Muscle of leg (tissue), 3 donors: ENCODE measurements at regions not wholly inside any gene's neighbourhood (a gene's known extent, or its start where the extent isn't known, plus 50 kb on each side); places are given as distances from the start of the nearest gene placed in this dataset.

Experiments used
- DNase-seq: peaks from one replicate; pipeline ENCODE4 v3.0.0; 2013
- H3K27ac ChIP-seq: one replicate; pipeline ENCODE4 v1.5.1; 2013; ENCODE audit warnings: mild to moderate bottlenecking, low read length, control low read depth
- H3K27me3 ChIP-seq: one replicate; pipeline ENCODE4 v1.6.1; 2013; ENCODE audit warnings: low read length; ENCODE audit not compliant: control insufficient read depth, insufficient read depth
- H3K36me3 ChIP-seq: one replicate; pipeline ENCODE4 v1.6.1; 2013; ENCODE audit warnings: low read length; ENCODE audit not compliant: control insufficient read depth, insufficient read depth
- H3K4me1 ChIP-seq: one replicate; pipeline ENCODE4 v1.6.1; 2013; ENCODE audit warnings: low read length; ENCODE audit not compliant: control insufficient read depth, insufficient read depth
- H3K4me3 ChIP-seq: one replicate; pipeline ENCODE4 v1.5.1; 2013; ENCODE audit warnings: low read length, control low read depth
- H3K9me3 ChIP-seq: replicated peaks from 2 replicates; pipeline ENCODE4 v1.6.1; 2013; ENCODE audit warnings: low read depth, low read length; ENCODE audit not compliant: control insufficient read depth
- WGBS: methylation state at CpG from one replicate; pipeline ENCODE4 v1.1.5; 2013; ENCODE audit warnings: missing lambda C conversion rate; ENCODE audit not compliant: insufficient coverage; 5-methylcytosine and 5-hydroxymethylcytosine counted together

DNA sequence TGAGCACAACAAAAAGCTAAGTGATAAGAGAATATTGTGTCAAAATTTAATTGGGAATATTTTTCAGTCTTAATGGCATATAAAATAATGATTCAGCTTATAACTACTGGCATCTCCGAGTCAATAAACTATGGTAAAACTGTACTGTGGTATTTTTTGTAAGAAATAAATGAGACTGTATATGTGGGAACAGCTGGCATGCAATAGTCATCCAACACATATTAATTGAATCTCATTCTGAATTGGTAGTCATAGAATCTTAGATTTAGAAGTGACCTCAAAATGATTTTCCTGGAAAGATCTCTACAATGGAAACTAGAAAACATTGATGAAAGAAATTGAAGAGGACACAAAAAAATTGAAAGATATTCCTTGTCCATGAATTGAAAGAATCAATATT, 133.4 kb upstream of the SLC7A14 start:
- Histone ChIP-seq H3K4me3 (no peak overlapping the region), H3K36me3 (no peaks in the 10 kb centered on the region), H3K4me1 (no peaks in the 10 kb centered on the region), H3K9me3 (no peaks in the 10 kb centered on the region), H3K27me3 (no peaks in the 10 kb centered on the region), H3K27ac (no peak overlapping the region)
- WGBS: no CpG with 5 or more reads among the region's 1 CpG
- DNase-seq: no peak

DNA sequence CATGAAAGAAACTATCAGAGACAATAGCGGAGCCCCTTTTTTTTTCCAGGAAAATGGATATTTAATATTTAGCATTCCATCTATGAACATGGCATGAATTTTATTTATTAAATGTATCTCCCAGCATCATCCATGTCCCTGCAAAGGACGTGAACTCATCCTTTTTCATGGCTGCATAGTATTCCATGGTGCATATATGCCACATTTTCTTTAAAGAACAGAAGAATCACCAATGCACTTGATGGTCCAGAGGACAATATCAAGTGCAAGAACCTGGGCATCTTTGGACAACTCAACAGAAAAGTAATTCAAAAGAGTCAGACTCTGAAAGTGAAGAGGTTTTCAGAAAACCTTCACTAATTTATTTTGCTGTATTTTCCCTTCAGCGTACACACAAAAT, 133.0 kb upstream of the SLC7A14 start:
- Histone ChIP-seq H3K27me3 (no peaks in the 10 kb centered on the region), H3K27ac (no peak overlapping the region), H3K9me3 (no peaks in the 10 kb centered on the region), H3K4me3 (no peak overlapping the region), H3K36me3 (no peaks in the 10 kb centered on the region), H3K4me1 (no peaks in the 10 kb centered on the region)
- 43% methylated on average over 1 of the region's 3 CpGs for WGBS
- DNase-seq: no peak

DNA sequence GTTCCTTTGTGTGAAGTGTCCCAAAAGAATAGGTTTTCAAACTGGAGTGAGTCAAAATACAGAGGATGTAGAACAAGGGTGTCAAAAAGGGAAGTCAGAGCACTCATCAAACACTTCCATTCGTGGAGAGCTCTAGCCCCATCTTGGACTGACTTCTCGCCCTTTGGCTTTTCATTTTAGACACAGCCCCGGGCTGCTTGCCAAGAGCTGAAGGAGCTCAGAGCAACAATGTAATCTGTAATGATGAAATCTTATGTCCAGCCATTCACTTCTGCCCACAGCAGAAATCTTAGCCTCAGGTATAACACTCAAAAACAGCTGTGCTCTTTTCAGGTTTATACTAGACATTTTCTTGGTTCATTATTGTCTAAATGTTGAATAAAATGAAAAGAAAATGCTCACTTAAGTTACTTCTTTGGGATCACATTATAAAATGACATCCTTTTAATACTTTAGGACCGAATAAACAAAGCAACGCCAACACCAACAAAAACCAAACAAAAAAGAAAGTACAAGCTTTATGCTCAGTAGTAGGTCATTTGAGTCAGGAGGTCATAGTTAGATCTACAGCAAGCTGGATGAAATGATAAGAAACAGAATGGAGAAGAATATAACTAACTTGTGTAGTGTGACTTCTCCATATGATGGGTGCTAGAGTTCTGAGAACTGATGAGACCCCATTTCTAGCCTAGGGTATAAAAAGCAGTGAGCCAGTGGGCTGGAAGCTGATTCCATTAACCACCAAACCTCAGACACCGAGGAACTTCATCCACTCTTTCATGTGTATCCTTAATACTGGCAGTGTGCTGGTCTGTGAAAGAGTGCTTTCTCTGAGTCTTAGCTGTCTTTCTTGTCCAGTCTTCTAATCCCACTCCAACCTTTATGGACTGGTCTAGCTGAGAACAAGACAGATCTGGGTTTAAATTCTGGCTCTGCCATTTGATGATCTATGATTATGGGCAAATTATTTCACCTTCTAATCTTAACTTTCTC, 131.8 kb upstream of the SLC7A14 start:
- Histone ChIP-seq H3K4me1 (no peaks in the 10 kb centered on the region), H3K4me3 (no peak overlapping the region), H3K9me3 (no peaks in the 10 kb centered on the region), H3K27ac (no peak overlapping the region), H3K27me3 (no peaks in the 10 kb centered on the region), H3K36me3 (no peaks in the 10 kb centered on the region)
- no peak for DNase-seq
- WGBS: 20% methylated on average over 1 of the region's 6 CpGs

DNA sequence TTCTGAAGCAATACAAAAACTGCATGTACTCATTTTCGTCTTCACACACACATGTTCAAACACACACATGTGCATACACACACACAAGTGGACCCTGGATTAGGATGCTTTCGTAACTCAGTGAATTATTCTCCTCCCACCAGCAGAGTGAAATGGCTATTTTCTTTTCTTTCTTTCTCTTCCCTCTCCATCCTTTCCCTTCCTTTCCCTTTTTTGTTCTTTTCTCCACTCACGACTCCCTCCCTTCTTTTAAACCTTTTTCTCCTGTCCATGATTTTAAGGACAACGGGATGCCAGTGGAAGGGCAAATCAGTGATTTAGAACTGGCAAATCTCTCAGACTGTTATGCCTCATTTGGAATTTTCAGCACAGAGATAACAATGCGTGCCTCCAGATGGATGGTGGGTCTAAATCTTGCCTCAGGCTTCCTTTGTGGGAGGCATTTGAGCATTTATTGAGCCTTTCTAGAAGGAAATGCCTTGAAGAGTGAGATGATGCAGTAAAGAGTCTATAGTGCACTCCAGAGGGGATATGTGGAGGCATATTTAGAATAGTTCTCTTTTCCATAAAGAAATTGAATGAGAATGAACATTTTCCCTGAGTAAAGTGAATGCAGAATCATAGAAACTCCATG, 130.4 kb upstream of the SLC7A14 start:
- H3K27me3 ChIP-seq: no peaks in the 10 kb centered on the region
- no peak for DNase-seq
- no peaks in the 10 kb centered on the region for H3K9me3 ChIP-seq
- H3K36me3 ChIP-seq: no peaks in the 10 kb centered on the region
- H3K4me3 ChIP-seq: no peak overlapping the region
- no peaks in the 10 kb centered on the region for H3K4me1 ChIP-seq
- WGBS: 80% methylated on average over 3 of the region's 5 CpGs
- H3K27ac ChIP-seq: no peak overlapping the region

DNA sequence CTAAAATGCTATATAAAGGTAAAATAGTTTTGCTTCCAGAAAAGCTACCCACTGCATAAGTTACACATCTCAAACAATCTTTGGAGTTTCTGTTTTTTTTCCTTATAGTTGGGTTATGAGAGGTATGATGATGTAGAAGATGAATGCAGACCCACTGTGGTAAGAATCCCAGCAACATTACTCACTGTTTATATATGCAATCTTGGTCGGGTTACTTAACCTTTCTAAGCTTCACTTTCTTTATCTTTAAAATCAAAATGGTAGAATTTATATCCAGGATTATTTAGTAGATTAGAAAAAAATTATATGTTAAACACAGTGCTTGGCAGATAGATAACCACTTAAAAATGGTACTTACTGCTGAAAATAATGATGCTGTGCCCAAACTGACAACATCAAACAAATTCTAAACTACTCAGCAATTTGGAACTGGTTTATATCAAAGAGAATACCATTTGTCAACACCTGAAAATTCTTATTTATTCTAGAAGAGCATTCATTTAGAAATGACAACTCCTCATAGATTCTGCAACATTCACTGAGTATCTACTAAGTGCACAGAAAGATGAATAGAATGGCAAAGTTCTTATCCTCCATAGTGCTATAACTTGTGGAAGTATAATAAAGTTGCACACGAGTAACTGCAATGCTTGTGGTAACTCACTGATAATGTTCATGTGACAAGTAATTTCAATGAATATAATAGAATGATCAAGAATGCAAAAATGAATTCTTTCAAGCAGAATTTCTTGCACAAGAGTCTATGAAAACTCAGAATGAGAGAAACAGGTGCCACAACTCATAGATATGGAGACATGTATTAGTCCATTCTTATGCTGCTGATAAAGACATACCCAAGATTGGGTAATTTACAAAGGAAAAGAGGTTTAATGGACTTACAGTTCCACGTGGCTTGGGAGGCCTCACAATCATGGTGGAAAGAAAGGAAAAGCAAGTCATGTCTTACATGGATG, 129.0 kb upstream of the SLC7A14 start:
- H3K27me3 ChIP-seq: no peaks in the 10 kb centered on the region
- no peaks in the 10 kb centered on the region for H3K4me1 ChIP-seq
- H3K36me3 ChIP-seq: no peaks in the 10 kb centered on the region
- peaks cover 4% of the 10 kb centered on the region for H3K9me3 ChIP-seq
- no peak overlapping the region for H3K4me3 ChIP-seq
- no peak for DNase-seq
- H3K27ac ChIP-seq: no peak overlapping the region
- 40% methylated on average over 1 of the region's 3 CpGs for WGBS

DNA sequence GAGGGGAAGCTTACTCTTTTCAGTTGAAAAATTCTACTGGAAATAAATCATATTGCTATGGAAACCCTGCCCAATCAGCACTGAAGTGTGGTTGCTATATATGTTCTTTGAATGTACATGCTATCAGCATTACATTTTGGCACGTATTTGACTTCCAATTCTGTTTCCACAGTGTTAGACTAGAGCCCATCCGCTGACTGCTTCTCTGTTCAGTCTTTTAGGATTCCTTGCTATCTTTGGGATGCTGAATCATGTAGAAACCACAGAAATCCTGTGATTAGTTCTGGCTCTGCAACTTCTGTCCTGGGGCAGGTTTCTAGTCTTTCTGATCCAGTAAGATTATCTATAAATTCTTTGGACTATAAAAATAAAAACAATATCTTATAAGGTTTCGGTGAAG, 128.2 kb upstream of the SLC7A14 start:
- Histone ChIP-seq H3K27ac (no peak overlapping the region), H3K27me3 (no peaks in the 10 kb centered on the region), H3K4me3 (no peak overlapping the region), H3K4me1 (no peaks in the 10 kb centered on the region), H3K9me3 (peaks cover 11% of the 10 kb centered on the region), H3K36me3 (no peaks in the 10 kb centered on the region)
- no peak for DNase-seq
- WGBS: no CpG with 5 or more reads among the region's 3 CpGs

DNA sequence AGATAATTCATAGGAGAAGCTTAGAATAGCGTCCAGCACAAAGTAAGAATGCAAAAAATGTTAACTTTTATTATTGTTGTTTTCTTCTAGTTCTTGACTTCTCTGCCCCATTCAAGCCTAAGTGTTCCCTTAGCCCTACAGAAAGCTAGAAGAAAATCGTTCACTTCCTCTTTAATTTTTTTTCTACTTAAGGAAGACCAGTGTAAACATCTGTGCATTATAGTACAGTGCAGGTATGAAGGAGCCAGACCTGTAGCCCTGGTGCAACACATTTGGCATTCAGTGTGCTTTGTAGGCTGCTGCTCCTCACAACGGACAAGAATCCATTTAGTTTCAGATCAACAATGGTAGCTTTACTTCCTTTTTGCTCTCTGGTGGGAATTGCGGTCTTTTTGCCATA, 127.8 kb upstream of the SLC7A14 start:
- H3K4me1 ChIP-seq: no peaks in the 10 kb centered on the region
- WGBS: 80% methylated on average over 1 of the region's 4 CpGs
- H3K27ac ChIP-seq: no peak overlapping the region
- no peaks in the 10 kb centered on the region for H3K27me3 ChIP-seq
- no peak overlapping the region for H3K4me3 ChIP-seq
- DNase-seq: no peak
- H3K36me3 ChIP-seq: no peaks in the 10 kb centered on the region
- peaks cover 14% of the 10 kb centered on the region for H3K9me3 ChIP-seq

DNA sequence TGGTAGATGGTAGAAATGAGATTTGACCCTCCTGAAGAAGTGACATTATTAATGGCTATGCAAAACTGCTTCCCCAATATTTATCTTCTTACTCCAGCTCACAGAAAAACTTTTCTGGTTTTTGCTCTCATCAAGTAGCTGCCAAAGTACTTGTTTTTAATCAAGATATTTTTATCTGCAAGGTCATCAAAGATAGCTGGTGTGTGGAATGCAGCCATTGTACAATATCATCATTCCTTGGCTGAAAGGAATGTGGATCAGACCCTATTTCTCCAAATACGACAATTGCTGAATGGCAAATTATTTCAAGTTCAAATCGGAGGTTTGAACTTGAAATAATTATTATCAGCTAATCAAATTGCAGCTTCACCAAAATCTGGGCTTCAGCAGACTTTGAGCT, 126.9 kb upstream of the SLC7A14 start:
- Histone ChIP-seq H3K4me3 (no peak overlapping the region), H3K27ac (no peak overlapping the region), H3K4me1 (no peaks in the 10 kb centered on the region), H3K27me3 (no peaks in the 10 kb centered on the region), H3K9me3 (peaks cover 14% of the 10 kb centered on the region), H3K36me3 (no peaks in the 10 kb centered on the region)
- WGBS: no CpG with 5 or more reads among the region's 2 CpGs
- no peak for DNase-seq

DNA sequence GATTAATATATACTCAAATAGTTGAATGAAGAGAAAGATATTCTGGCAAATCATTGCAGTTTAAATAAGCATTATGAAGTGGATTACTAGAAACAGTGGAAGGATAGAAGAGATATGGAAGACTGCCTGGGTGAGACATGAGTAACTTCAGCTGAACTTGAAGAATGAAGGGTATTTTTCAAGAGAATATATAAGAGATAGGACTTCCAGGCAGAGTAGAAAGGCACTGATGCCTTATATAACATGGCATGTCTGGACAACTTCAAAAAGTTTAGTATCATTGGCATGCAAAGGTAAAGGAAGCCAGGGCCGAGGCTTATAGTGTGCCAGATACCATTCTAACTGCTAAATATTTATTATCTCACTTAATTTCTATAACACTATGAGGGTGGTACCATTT, 126.5 kb upstream of the SLC7A14 start:
- no peak for DNase-seq
- no peak overlapping the region for H3K4me3 ChIP-seq
- no CpG with 5 or more reads among the region's 1 CpG for WGBS

DNA sequence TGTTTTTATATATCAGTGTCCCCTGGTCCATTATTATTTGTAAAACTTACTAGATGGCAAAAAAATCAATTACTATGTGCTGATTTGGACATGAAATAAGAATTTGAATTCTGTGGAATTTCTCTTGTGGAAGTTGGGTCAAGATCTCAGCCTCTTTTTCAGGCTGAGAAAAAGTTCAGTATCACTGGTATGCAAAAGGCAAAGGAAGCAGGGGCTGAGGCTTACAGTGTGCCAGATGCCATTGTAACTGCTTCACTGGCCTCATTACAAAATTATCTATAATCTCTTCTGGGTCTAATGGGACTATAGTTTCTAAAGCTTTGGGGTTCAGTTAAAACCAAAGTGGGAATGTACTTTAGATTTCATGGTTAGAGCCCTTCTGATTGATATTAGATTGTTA, 125.9 kb upstream of the SLC7A14 start:
- H3K9me3 ChIP-seq: peaks cover 14% of the 10 kb centered on the region
- no peaks in the 10 kb centered on the region for H3K27me3 ChIP-seq
- no peaks in the 10 kb centered on the region for H3K36me3 ChIP-seq
- H3K27ac ChIP-seq: no peak overlapping the region
- no peaks in the 10 kb centered on the region for H3K4me1 ChIP-seq
- H3K4me3 ChIP-seq: no peak overlapping the region
- no peak for DNase-seq

More for the DNA sequence above, 126.5 kb upstream of the SLC7A14 start:
- Histone ChIP-seq H3K9me3 (peaks cover 14% of the 10 kb centered on the region), H3K4me1 (no peaks in the 10 kb centered on the region), H3K27ac (no peak overlapping the region), H3K36me3 (no peaks in the 10 kb centered on the region), H3K27me3 (no peaks in the 10 kb centered on the region)
